ENCODE measurements at regions not wholly inside any gene's neighbourhood (a gene's known extent, or its start where the extent isn't known, plus 50 kb on each side); places are given as distances from the start of the nearest gene placed in this dataset.
A peak's percentile ranks its signal among the peaks of the same experiment; 100 is the strongest.
"Not testable (repeated sequence)": the region's sequence is repeated elsewhere in the genome, so short reads cannot be mapped to it uniquely, and the experiment has no call there.

DNA sequence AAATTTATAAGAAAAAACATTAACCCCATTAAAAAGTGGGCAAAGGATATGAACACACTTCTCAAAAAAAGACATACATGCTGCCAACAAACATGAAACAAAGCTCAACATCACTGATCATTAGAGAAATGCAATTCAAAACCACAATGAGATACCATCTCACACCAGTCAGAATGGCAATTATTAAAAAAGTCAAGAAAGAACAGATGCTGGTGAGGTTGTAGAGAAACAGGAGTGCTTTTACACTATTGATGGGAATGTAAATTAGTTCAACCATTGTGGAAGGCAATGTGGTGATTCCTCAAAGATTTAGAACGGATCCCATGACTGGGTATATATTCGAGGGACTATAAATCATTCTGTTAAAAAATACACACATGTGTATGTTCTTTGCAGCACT lies 1665.5 kb downstream of the BRINP3 start:
- not testable (repeated sequence) for DNase-seq

GRCh38 chr1:188812836-188813573 lies 1664.7 kb downstream of the BRINP3 start:
- DNase-seq, result not testable (repeated sequence)

GRCh38 chr1:188817814-188818213 lies 1659.8 kb downstream of the BRINP3 start:
- DNase-seq, result no peak

DNA sequence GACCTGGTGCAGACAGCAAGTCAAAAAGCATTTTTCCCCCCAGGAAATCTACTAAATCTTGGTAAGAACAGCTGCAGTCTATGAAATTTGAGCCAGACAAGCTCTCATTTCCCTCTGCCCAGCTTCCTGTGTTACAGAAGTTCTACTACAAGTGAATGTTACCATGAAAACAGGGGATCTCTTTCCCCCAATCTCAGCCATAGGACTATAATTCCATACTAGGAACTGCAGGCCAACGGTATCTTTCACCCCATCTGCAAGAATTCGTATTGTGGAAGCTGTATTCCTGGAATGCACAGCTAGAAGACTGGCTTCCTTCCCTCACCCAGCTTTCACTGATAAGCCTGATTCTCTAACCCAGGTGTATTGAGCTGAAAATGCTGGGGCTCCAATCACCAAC lies 1655.4 kb downstream of the BRINP3 start:
- DNase-seq, result peak; percentile 28 to 56

GRCh38 chr1:188825471-188825870 lies 1652.2 kb downstream of the BRINP3 start:
- DNase-seq, result no peak

GRCh38 chr1:188826800-188827199 lies 1650.9 kb downstream of the BRINP3 start:
- no peak for DNase-seq

- no peak for DNase-seq
Measured at GRCh38 chr1:188827400-188827799, 1650.3 kb downstream of the BRINP3 start.

GRCh38 chr1:188841111-188841696 lies 1636.5 kb downstream of the BRINP3 start:
- not testable (repeated sequence) for DNase-seq

- no peak for DNase-seq
Measured at GRCh38 chr1:188846468-188846867, 1631.2 kb downstream of the BRINP3 start.

DNA sequence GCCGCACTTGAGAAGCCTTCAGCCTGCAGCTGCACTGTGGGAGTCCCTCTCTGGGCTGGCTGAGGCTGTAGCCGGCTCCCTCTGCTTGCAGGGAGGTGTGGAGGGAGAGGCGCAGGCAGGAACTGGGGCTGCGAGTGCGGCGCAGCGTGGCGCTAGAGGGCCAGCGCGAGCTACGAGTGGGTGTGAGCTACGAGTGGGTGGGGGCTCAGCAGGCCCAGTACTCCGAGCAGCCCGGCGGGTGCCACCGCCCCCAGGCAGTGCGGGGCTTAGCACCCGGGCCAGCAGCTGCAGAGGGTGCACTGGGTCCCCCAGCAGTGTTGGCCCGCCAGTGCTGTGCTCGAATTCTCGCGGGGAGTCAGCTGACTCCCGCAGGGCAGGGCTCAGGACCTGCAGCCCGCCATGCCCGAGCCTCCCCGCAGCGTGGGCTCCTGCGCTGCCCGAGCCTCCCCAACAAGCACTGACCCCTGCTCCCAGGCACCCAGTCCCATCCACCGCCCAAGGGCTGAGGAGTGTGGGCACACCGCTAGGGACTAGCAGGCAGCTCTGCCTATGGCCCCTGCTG lies 1620.1 kb downstream of the BRINP3 start:
- no peak for DNase-seq

GRCh38 chr1:188867614-188868013 lies 1610.0 kb downstream of the BRINP3 start:
- no peak for DNase-seq

GRCh38 chr1:188871164-188871563 lies 1606.5 kb downstream of the BRINP3 start:
- no peak for DNase-seq

- no peak for DNase-seq
Measured at GRCh38 chr1:188872376-188872775, 1605.3 kb downstream of the BRINP3 start.

DNA sequence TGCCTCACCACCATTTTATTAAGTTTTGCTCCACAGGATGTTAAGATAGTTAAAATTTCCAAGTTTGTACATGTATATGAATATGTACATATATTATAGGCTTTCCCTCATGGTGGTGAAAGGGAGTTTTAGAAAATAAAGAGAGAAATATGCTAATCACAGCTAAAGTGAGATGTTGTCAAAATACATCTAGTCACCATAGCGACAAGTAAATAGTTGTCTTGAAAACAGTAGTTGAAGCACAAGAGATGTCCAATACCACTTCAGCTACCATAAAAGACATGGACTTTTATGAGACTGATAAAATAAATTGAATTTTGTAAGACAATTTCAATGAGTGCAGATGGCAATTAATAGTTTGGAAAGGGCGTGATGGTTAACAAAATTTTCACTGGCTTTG lies 1600.0 kb downstream of the BRINP3 start:
- DNase-seq, result no peak

DNA sequence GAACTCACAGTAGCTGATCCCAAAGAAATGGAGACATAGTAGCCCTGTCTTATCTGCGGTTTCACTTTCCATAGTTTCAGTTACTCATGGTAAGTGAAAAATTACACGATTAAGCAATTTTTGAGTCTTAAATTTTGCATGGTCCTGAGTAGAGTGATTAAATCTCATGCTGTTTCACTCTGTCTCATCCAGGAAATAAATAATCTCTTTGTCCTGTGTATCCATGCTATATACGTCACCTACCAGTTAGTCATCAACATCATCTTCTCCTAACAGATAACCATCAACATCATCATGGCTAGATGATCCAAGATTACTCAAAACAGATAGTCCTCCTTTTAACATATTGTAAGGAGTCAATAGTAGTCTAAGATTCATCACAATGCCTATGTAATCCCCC lies 1589.3 kb downstream of the BRINP3 start:
- no peak for DNase-seq

- no peak for DNase-seq
Measured at GRCh38 chr1:188889166-188889565, 1588.5 kb downstream of the BRINP3 start.

GRCh38 chr1:188891958-188892357 lies 1585.7 kb downstream of the BRINP3 start:
- no peak for DNase-seq

GRCh38 chr1:188895611-188896010 lies 1582.1 kb downstream of the BRINP3 start:
- no peak for DNase-seq

- DNase-seq, result no peak
Measured at GRCh38 chr1:188903241-188903640, 1574.4 kb downstream of the BRINP3 start.

- no peak for DNase-seq
Measured at GRCh38 chr1:188904201-188904600, 1573.5 kb downstream of the BRINP3 start.

- DNase-seq, result no peak
Measured at GRCh38 chr1:188906921-188907641, 1570.6 kb downstream of the BRINP3 start.

DNA sequence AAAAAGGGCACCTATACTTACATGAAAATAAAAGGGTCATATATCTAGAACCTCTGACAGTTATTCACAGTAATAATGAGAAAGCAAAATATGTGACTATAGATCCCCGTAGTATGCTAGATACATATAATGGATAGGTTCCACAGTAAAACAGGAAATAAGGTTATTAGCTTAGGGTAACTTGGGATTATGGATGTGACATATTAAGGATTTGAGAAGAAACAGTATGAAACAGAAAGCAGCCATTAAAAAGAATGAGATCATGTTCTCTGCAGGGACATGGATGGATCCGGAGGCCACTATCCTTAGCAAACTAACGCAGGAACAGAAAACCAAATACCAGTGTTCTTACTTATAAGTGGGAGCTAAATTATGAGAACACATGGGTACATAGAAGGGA lies 1547.3 kb downstream of the BRINP3 start:
- DNase-seq, result no peak

DNA sequence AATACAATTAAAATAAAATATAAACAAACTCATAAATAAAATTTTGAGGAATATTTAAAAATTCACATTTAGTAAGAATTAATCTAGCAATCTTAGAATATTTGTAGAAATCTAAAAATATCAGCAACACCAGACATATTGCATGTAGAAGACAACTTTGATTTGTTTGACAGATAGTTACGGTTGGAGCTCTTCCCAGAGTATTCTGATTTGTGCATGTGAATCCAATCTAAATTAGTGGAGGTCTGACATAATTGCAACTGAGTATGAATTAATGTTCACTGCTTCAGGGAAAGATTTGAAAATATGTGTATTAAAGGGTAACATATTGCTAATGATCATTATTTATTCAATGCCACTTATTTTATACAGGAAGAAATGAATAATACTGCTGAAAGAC lies 1546.2 kb downstream of the BRINP3 start:
- DNase-seq, result no peak
